IPS-18a (cell line): ENCODE measurements at regions not wholly inside any gene's neighbourhood (a gene's known extent, or its start where the extent isn't known, plus 50 kb on each side); places are given as distances from the start of the nearest gene placed in this dataset.

Experiments
- H3K27ac ChIP-seq: one replicate; pipeline ENCODE4 v1.5.1; 2013; ENCODE audit warnings: low read length
- H3K27me3 ChIP-seq: one replicate; pipeline ENCODE4 v1.6.1; 2013; ENCODE audit warnings: mild to moderate bottlenecking, low read length; ENCODE audit not compliant: control insufficient read depth, insufficient read depth
- H3K36me3 ChIP-seq: one replicate; pipeline ENCODE4 v1.6.1; 2013; ENCODE audit warnings: low read depth, low read length; ENCODE audit not compliant: control insufficient read depth
- H3K4me1 ChIP-seq: one replicate; pipeline ENCODE4 v1.6.1; 2013; ENCODE audit warnings: low read depth, low read length; ENCODE audit not compliant: control insufficient read depth
- H3K4me3 ChIP-seq: one replicate; pipeline ENCODE4 v1.5.1; 2013; ENCODE audit warnings: low read length
- H3K9ac ChIP-seq: one replicate; pipeline ENCODE4 v1.6.1; 2013; ENCODE audit warnings: mild to moderate bottlenecking, low read length, moderate library complexity
- H3K9me3 ChIP-seq: one replicate; pipeline ENCODE4 v1.6.1; 2013; ENCODE audit warnings: low read depth, low read length; ENCODE audit not compliant: control insufficient read depth

GRCh38 chr2:2738684-2739083, 407.6 kb upstream of the MYT1L start:
- H3K4me1 ChIP-seq: no peaks in the 10 kb centered on the region
- H3K27me3 ChIP-seq: no peaks in the 10 kb centered on the region
- no peak overlapping the region for H3K4me3 ChIP-seq
- no peak overlapping the region for H3K27ac ChIP-seq
- H3K9me3 ChIP-seq: no peaks in the 10 kb centered on the region
- no peaks in the 10 kb centered on the region for H3K36me3 ChIP-seq
- H3K9ac ChIP-seq: no peak overlapping the region

GRCh38 chr2:2738276-2738675, 407.2 kb upstream of the MYT1L start:
- Histone ChIP-seq H3K36me3 (no peaks in the 10 kb centered on the region), H3K27me3 (no peaks in the 10 kb centered on the region), H3K9me3 (no peaks in the 10 kb centered on the region), H3K4me3 (no peak overlapping the region), H3K27ac (no peak overlapping the region), H3K4me1 (no peaks in the 10 kb centered on the region), H3K9ac (no peak overlapping the region)

GRCh38 chr2:2735041-2735440, 404.0 kb upstream of the MYT1L start:
- Histone ChIP-seq H3K4me3 (no peak overlapping the region), H3K9me3 (no peaks in the 10 kb centered on the region), H3K27ac (no peak overlapping the region), H3K9ac (no peak overlapping the region), H3K4me1 (no peaks in the 10 kb centered on the region), H3K27me3 (no peaks in the 10 kb centered on the region), H3K36me3 (no peaks in the 10 kb centered on the region)

GRCh38 chr2:2734308-2734707, 403.2 kb upstream of the MYT1L start:
- Histone ChIP-seq H3K27me3 (no peaks in the 10 kb centered on the region), H3K36me3 (no peaks in the 10 kb centered on the region), H3K4me3 (no peak overlapping the region), H3K9me3 (no peaks in the 10 kb centered on the region), H3K4me1 (no peaks in the 10 kb centered on the region), H3K27ac (no peak overlapping the region), H3K9ac (no peak overlapping the region)

- H3K4me1 ChIP-seq: no peaks in the 10 kb centered on the region
- no peak overlapping the region for H3K9ac ChIP-seq
- no peak overlapping the region for H3K27ac ChIP-seq
- no peaks in the 10 kb centered on the region for H3K27me3 ChIP-seq
- H3K9me3 ChIP-seq: no peaks in the 10 kb centered on the region
- H3K36me3 ChIP-seq: no peaks in the 10 kb centered on the region
- H3K4me3 ChIP-seq: no peak overlapping the region
Observed at GRCh38 chr2:2733818-2734217, 402.7 kb upstream of the MYT1L start.

GRCh38 chr2:2732331-2733119, 401.4 kb upstream of the MYT1L start:
- Histone ChIP-seq H3K9ac (no peak overlapping the region), H3K4me3 (no peak overlapping the region), H3K27ac (no peak overlapping the region), H3K4me1 (no peaks in the 10 kb centered on the region), H3K27me3 (no peaks in the 10 kb centered on the region), H3K36me3 (no peaks in the 10 kb centered on the region), H3K9me3 (no peaks in the 10 kb centered on the region)

GRCh38 chr2:2731816-2732284, 400.8 kb upstream of the MYT1L start:
- Histone ChIP-seq H3K4me1 (no peaks in the 10 kb centered on the region), H3K27me3 (no peaks in the 10 kb centered on the region), H3K9ac (no peak overlapping the region), H3K27ac (no peak overlapping the region), H3K9me3 (no peaks in the 10 kb centered on the region), H3K4me3 (no peak overlapping the region), H3K36me3 (no peaks in the 10 kb centered on the region)

- no peaks in the 10 kb centered on the region for H3K9me3 ChIP-seq
- H3K9ac ChIP-seq: no peak overlapping the region
- H3K27me3 ChIP-seq: no peaks in the 10 kb centered on the region
- H3K27ac ChIP-seq: no peak overlapping the region
- H3K4me1 ChIP-seq: no peaks in the 10 kb centered on the region
- no peaks in the 10 kb centered on the region for H3K36me3 ChIP-seq
- H3K4me3 ChIP-seq: no peak overlapping the region
Observed at GRCh38 chr2:2731101-2731815, 400.2 kb upstream of the MYT1L start.

GRCh38 chr2:2730301-2730833, 399.3 kb upstream of the MYT1L start:
- Histone ChIP-seq H3K4me1 (no peaks in the 10 kb centered on the region), H3K27me3 (no peaks in the 10 kb centered on the region), H3K27ac (no peak overlapping the region), H3K4me3 (no peak overlapping the region), H3K9me3 (no peaks in the 10 kb centered on the region), H3K36me3 (no peaks in the 10 kb centered on the region), H3K9ac (no peak overlapping the region)

- H3K9ac ChIP-seq: no peak overlapping the region
- no peak overlapping the region for H3K27ac ChIP-seq
- H3K4me3 ChIP-seq: no peak overlapping the region
- no peaks in the 10 kb centered on the region for H3K4me1 ChIP-seq
- no peaks in the 10 kb centered on the region for H3K36me3 ChIP-seq
- no peaks in the 10 kb centered on the region for H3K9me3 ChIP-seq
- H3K27me3 ChIP-seq: no peaks in the 10 kb centered on the region
Observed at GRCh38 chr2:2729246-2729645, 398.2 kb upstream of the MYT1L start.

GRCh38 chr2:2728635-2729034, 397.6 kb upstream of the MYT1L start:
- H3K36me3 ChIP-seq: no peaks in the 10 kb centered on the region
- H3K9me3 ChIP-seq: no peaks in the 10 kb centered on the region
- H3K27me3 ChIP-seq: no peaks in the 10 kb centered on the region
- no peak overlapping the region for H3K4me3 ChIP-seq
- no peaks in the 10 kb centered on the region for H3K4me1 ChIP-seq
- H3K9ac ChIP-seq: no peak overlapping the region
- no peak overlapping the region for H3K27ac ChIP-seq
